GM12891 (cell line): ENCODE measurements at regions not wholly inside any gene's neighbourhood (a gene's known extent, or its start where the extent isn't known, plus 50 kb on each side); places are given as distances from the start of the nearest gene placed in this dataset.

Experiments used
- DNase-seq: peaks from one replicate; pipeline ENCODE4 v3.0.0; 2011; ENCODE audit warnings: low spot score; ENCODE audit not compliant: insufficient read length
- FAIRE-seq: peaks from 2 replicates; lab custom pipeline; 2011; peaks lifted over from hg19 to GRCh38; lab: Jason Lieb, UNC
- PAX5 ChIP-seq: IDR thresholded peaks from 2 replicates; pipeline ENCODE4 v1.6.1; 2011; ENCODE audit warnings: low read length, moderate library complexity, mild to moderate bottlenecking; ENCODE audit not compliant: insufficient read depth, severe bottlenecking
- POLR2A ChIP-seq: IDR thresholded peaks from 2 replicates; pipeline ENCODE4 v1.6.1; 2011; ENCODE audit warnings: low read depth, low read length, control low read depth
- POLR2AphosphoS5 ChIP-seq: IDR thresholded peaks from 2 replicates; pipeline ENCODE4 v1.6.1; 2011; ENCODE audit warnings: low read depth, low read length, control low read depth
- POU2F2 ChIP-seq: IDR thresholded peaks from 2 replicates; pipeline ENCODE4 v1.6.1; 2011; ENCODE audit warnings: low read depth, mild to moderate bottlenecking, control low read depth, low read length, moderate library complexity
- SPI1 ChIP-seq: IDR thresholded peaks from 2 replicates; pipeline ENCODE4 v1.6.1; 2011; ENCODE audit warnings: low read depth, low read length, control low read depth
- TAF1 ChIP-seq: IDR thresholded peaks from 2 replicates; pipeline ENCODE4 v1.6.1; 2011; ENCODE audit warnings: low read depth, low read length, control low read depth

- DNase-seq (no peak), FAIRE-seq (no peak)
- TF ChIP-seq POU2F2 (no peak), PAX5 (no peak), TAF1 (no peak), SPI1 (no peak), POLR2A (no peak), POLR2AphosphoS5 (no peak)
These were observed 100.7 kb upstream of the ANO3 start for GRCh38 chr11:26231252-26231661.

- FAIRE-seq, result no peak
- DNase-seq, result no peak
- no peak for TF ChIP-seq PAX5
- no peak for TF ChIP-seq SPI1
- TF ChIP-seq POLR2A, result no peak
- TF ChIP-seq POU2F2, result no peak
- TF ChIP-seq POLR2AphosphoS5, result no peak
These were observed 97.5 kb upstream of the ANO3 start for GRCh38 chr11:26234451-26234850.

GRCh38 chr11:26243426-26243825, 88.5 kb upstream of the ANO3 start:
- FAIRE-seq, result no peak
- TF ChIP-seq PAX5 (no peak), SPI1 (no peak), POLR2AphosphoS5 (no peak), POLR2A (no peak), POU2F2 (no peak), TAF1 (no peak)
- no peak for DNase-seq

- no peak for FAIRE-seq
- DNase-seq, result no peak
- TF ChIP-seq SPI1 (no peak), PAX5 (no peak), POU2F2 (no peak), TAF1 (no peak), POLR2A (no peak), POLR2AphosphoS5 (no peak)
These were observed 87.7 kb upstream of the ANO3 start for GRCh38 chr11:26244207-26244606.

GRCh38 chr11:26245046-26245445, 86.9 kb upstream of the ANO3 start:
- DNase-seq (no peak), FAIRE-seq (no peak)
- TF ChIP-seq TAF1, result no peak
- TF ChIP-seq POLR2A, result no peak
- no peak for TF ChIP-seq POU2F2
- no peak for TF ChIP-seq SPI1
- no peak for TF ChIP-seq PAX5
- TF ChIP-seq POLR2AphosphoS5, result no peak

- TF ChIP-seq PAX5, result no peak
- no peak for TF ChIP-seq POLR2A
- TF ChIP-seq POU2F2, result no peak
- TF ChIP-seq TAF1, result no peak
- no peak for TF ChIP-seq SPI1
- TF ChIP-seq POLR2AphosphoS5, result no peak
- no peak for DNase-seq
- no peak for FAIRE-seq
These were observed 84.6 kb upstream of the ANO3 start for GRCh38 chr11:26247340-26247739.

GRCh38 chr11:26248661-26249060, 83.3 kb upstream of the ANO3 start:
- no peak for DNase-seq
- no peak for FAIRE-seq
- TF ChIP-seq SPI1 (no peak), PAX5 (no peak), TAF1 (no peak), POU2F2 (no peak), POLR2AphosphoS5 (no peak), POLR2A (no peak)

GRCh38 chr11:26254378-26254777, 77.6 kb upstream of the ANO3 start:
- TF ChIP-seq POLR2AphosphoS5 (no peak), PAX5 (no peak), POU2F2 (no peak), TAF1 (no peak), POLR2A (no peak), SPI1 (no peak)
- no peak for FAIRE-seq
- DNase-seq, result no peak

GRCh38 chr11:26263769-26264168, 68.2 kb upstream of the ANO3 start:
- TF ChIP-seq PAX5, result no peak
- no peak for TF ChIP-seq TAF1
- TF ChIP-seq SPI1, result no peak
- no peak for TF ChIP-seq POLR2A
- no peak for TF ChIP-seq POLR2AphosphoS5
- TF ChIP-seq POU2F2, result no peak
- no peak for FAIRE-seq
- no peak for DNase-seq

- TF ChIP-seq SPI1 (no peak), POLR2AphosphoS5 (no peak), PAX5 (no peak), TAF1 (no peak), POLR2A (no peak), POU2F2 (no peak)
- FAIRE-seq (no peak), DNase-seq (no peak)
These were observed 67.7 kb upstream of the ANO3 start for GRCh38 chr11:26264266-26264665.

GRCh38 chr11:26268980-26269660, 62.8 kb upstream of the ANO3 start:
- no peak for TF ChIP-seq POU2F2
- TF ChIP-seq POLR2A, result no peak
- no peak for TF ChIP-seq SPI1
- TF ChIP-seq PAX5, result no peak
- no peak for TF ChIP-seq TAF1
- no peak for TF ChIP-seq POLR2AphosphoS5
- FAIRE-seq, result no peak
- no peak for DNase-seq

- DNase-seq (no peak), FAIRE-seq (no peak)
- no peak for TF ChIP-seq POLR2AphosphoS5
- no peak for TF ChIP-seq POLR2A
- TF ChIP-seq TAF1, result no peak
- TF ChIP-seq SPI1, result no peak
- TF ChIP-seq PAX5, result no peak
These were observed 60.3 kb upstream of the ANO3 start for GRCh38 chr11:26271666-26272065.
